ENCODE measurements at regions not wholly inside any gene's neighbourhood (a gene's known extent, or its start where the extent isn't known, plus 50 kb on each side); places are given as distances from the start of the nearest gene placed in this dataset.

- no peak for TF ChIP-seq CTCF (IDR thresholded peaks at IDR 0.05; ENCODE audit: low read depth, low read length)
- TF ChIP-seq POLR2A (IDR thresholded peaks at IDR 0.05; ENCODE audit: extremely low read depth, insufficient read length) = no peak
- TF ChIP-seq MAX (IDR thresholded peaks at IDR 0.05; ENCODE audit: low read depth, low read length) = no peak
- TF ChIP-seq MYC (IDR thresholded peaks at IDR 0.05; ENCODE audit: low read depth, low read length) = no peak
These were observed 83.5 kb upstream of the GADD45A start for GRCh38 chr1:67601539-67601938.
